ENCODE measurements at regions not wholly inside any gene's neighbourhood (a gene's known extent, or its start where the extent isn't known, plus 50 kb on each side); places are given as distances from the start of the nearest gene placed in this dataset.

- no peak for TF ChIP-seq CTCF (IDR thresholded peaks at IDR 0.05; ENCODE audit: low read depth)
Measured at GRCh38 chr3:64895106-64895990, 207.5 kb upstream of the ADAMTS9 start.

DNA sequence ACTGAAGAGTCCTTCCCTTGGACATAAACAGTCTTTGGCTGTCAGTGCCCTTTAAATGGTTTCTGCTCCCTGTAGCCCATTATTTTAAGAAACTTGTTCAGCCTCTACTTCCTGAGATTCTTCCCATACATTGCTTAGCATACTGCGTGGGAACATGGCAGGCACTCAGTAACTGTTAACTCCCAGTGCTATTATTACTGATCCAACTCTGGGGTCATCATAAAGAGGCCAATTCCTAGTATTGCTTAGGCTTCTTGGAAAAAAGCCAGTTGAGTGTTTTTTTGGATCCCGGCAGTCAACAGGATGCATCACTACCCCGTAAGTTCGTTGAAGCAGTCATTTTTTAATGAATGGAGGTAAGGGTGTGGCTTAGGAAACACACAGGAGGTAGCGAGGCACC lies 206.2 kb upstream of the ADAMTS9 start:
- no peak for TF ChIP-seq CTCF (IDR thresholded peaks at IDR 0.05; ENCODE audit: low read depth)

DNA sequence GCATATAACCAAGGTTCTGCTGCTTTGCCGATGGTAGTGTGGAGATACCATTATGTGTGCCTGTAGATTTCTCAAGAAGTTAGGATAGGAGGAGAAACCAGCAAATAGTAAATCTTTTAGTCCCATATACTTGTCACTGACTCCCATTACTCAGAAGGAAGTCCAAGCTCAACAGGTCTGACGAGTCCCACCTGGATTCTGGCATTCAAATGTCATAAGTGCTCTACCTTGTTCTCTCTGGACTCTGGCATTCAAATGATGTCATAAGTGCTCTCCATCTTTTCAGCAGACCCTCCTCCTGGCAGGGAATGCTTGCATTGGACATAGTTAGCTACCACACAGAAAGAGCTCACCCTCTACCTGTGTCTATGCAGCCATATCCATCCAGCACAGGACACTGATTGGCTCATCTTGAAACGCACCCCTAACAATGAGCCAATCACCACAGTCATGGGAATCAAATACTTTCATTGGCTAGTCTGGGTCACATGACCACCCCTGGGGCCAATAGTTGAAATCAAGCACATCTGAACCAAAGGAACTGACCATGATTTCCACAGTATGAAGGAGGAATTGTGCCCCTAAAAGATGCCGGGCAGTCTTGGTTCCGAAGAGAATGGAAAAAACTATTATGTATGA lies 205.0 kb upstream of the ADAMTS9 start:
- TF ChIP-seq CTCF (IDR thresholded peaks at IDR 0.05; ENCODE audit: low read depth): no peak

DNA sequence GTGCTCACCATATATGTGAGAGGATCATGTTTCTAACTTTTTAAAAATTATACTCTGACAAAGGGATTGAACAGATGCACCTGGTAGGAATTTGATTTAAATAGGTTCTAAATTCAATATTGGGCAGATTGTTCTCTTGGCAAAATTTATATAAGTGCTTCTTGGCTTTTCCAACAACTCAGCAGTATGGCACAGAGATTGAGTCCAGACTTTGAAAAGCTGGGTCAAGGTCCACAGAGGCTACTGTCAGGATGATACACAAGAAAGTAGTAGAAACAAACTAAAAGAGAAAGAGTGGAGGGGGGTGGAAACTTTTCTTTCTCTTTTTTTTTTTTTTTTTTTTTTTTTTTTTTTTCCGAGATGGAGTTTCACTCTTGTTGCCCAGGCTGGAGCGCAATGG lies 203.2 kb upstream of the ADAMTS9 start:
- no peak for TF ChIP-seq CTCF (IDR thresholded peaks at IDR 0.05; ENCODE audit: low read depth)

DNA sequence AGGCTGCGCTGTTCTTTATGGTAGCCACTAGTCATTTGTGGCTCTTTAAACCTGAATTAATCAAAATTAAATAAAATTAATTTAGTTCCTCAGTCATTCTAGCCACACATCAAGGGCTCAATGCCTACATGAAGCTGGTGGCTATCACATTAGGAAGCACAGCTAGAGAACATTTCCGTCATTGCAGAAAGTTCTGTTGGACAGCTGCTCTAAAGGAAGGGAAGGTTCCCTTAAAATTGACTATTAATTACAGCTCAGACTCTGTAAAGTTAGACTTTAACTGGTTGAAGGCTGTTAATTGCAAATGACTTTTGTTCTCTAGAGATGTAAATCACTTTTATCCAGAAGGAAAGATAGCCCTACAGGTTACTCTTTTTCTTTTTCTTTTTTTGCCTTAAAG lies 202.7 kb upstream of the ADAMTS9 start:
- no peak for TF ChIP-seq CTCF (IDR thresholded peaks at IDR 0.05; ENCODE audit: low read depth)

DNA sequence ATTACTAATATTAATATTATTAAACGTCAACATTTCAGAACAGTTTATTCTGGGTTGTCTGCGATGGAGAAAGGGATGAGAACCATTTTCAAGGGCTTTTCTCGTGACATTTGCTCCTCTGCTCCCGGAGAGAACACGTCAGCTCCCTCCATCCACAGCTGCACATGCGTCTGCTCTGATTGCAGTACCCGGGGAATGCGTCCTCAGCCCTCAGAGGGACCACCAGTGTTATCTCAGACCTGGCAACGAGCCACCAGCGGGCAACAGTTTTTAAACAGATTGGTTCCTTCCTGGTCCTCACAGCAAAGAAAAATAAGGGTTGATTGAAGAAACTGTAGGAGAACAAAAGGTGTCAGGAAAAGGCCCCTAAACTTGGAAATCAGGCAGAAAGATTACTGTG lies 202.2 kb upstream of the ADAMTS9 start:
- TF ChIP-seq CTCF (IDR thresholded peaks at IDR 0.05; ENCODE audit: low read depth): no peak

GRCh38 chr3:64888840-64889392 lies 201.1 kb upstream of the ADAMTS9 start:
- no peak for TF ChIP-seq CTCF (IDR thresholded peaks at IDR 0.05; ENCODE audit: low read depth)

Data from subcutaneous adipose tissue (tissue), 1 donor.